AG09309 (cell line): ENCODE measurements at regions not wholly inside any gene's neighbourhood (a gene's known extent, or its start where the extent isn't known, plus 50 kb on each side); places are given as distances from the start of the nearest gene placed in this dataset.

Source experiments
- DNase-seq: peaks from one replicate; pipeline ENCODE4 v3.0.0-alpha.2; 2010; ENCODE audit warnings: low read depth
- H3K4me3 ChIP-seq: 2 replicates; pipeline ENCODE4 v1.5.1; 2011; ENCODE audit warnings: mild to moderate bottlenecking, low read depth, low read length, moderate library complexity; ENCODE audit not compliant: control insufficient read depth
- CTCF ChIP-seq: IDR thresholded peaks from 2 replicates; pipeline ENCODE4 v1.5.1; 2011; ENCODE audit warnings: mild to moderate bottlenecking, low read depth, low read length, inconsistent platforms; ENCODE audit not compliant: insufficient read depth, control insufficient read depth; ENCODE audit errors: missing control alignments

DNA sequence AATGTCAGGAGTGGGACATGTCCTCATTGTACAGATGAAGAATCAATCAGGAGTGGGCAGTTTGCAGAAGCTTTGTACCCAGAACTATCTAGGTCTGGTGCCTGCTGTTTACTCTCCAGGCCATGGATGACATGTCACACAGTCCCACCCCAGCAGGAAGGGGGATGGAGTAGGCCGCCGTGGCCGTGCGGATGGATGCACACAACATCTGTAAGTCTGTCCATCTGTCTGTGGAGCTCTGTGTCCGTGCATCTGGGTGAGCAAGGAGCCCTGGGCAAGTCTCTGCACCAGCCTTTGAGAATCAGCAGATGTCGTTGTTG is 311.5 kb upstream of the IRX4 start:
- DNase-seq: no peak
- TF ChIP-seq CTCF: no peak
- H3K4me3 ChIP-seq: no peak overlapping the region

DNA sequence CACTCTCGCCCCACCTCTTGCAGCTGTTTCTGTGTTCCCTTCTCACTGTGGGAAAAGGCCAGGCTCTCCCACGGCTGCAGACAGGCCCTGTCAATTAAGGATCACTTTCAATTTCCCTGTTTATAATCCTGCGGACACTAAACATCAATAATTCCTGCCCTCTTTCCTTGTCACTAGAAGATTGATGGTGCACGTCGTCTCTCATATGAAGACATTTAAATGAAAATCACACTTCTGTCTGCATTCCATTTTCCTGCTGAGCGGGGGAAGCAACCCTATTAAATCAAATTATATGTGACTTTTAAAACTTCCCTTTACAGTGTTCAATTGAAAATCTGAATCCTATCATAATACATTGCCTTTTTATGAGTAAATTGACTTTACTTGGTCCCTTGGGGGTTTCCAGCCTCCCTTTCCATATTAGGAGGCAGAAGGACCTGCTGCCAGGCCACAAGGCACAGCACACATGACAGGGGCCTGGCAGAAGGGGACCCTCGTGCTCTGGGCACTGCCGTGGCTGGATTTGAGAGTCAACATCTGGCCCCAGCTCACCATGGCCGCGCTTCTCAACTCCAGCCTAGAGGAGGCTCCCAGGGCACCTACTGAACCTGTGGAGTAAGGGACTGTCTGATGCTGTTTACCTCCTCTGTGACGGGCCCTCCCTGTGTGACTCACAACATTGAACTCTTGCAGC is 311.0 kb upstream of the IRX4 start:
- H3K4me3 ChIP-seq: no peak overlapping the region
- DNase-seq: no peak
- TF ChIP-seq CTCF: no peak

DNA sequence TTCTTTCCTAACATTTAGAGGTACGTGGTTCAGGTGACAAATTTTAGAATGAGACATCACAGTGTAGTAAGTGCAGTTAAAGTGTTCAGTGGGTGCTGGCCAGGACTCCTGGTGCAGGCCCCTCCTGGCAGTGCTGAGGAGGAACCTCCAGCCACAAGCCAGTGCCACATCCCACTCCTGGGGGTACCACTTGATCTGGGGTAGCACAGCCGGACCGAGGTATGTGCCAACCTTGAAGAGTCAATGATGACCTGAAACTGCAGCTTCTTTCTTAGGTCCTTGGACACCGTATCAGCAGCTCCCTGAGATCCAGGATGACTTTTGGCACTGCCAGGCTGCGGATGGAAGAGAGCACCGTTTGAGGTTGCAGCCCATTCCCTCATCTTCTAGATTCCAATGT is 310.4 kb upstream of the IRX4 start:
- no peak overlapping the region for H3K4me3 ChIP-seq
- no peak for TF ChIP-seq CTCF
- no peak for DNase-seq

GRCh38 chr5:2192496-2192895 is 309.8 kb upstream of the IRX4 start:
- no peak for DNase-seq
- TF ChIP-seq CTCF: no peak
- no peak overlapping the region for H3K4me3 ChIP-seq

- no peak for TF ChIP-seq CTCF
- no peak overlapping the region for H3K4me3 ChIP-seq
- no peak for DNase-seq
Observed at GRCh38 chr5:2191972-2192371, 309.2 kb upstream of the IRX4 start.

- no peak for DNase-seq
- no peak for TF ChIP-seq CTCF
- no peak overlapping the region for H3K4me3 ChIP-seq
Observed at GRCh38 chr5:2190549-2190948, 307.8 kb upstream of the IRX4 start.

- H3K4me3 ChIP-seq: no peak overlapping the region
- no peak for TF ChIP-seq CTCF
- no peak for DNase-seq
Observed at GRCh38 chr5:2188661-2189060, 305.9 kb upstream of the IRX4 start.
